ENCODE measurements at regions not wholly inside any gene's neighbourhood (a gene's known extent, or its start where the extent isn't known, plus 50 kb on each side); places are given as distances from the start of the nearest gene placed in this dataset.
"Not testable (repeated sequence)": the region's sequence is repeated elsewhere in the genome, so short reads cannot be mapped to it uniquely, and the experiment has no call there.

- DNase-seq (ENCODE audit: low read depth), result not testable (repeated sequence)
Measured at GRCh38 chr3:197618408-197618807, 62.6 kb upstream of the BDH1 start.

GRCh38 chr3:197615430-197615829 is 59.7 kb upstream of the BDH1 start:
- no peak for DNase-seq (ENCODE audit: low read depth)

DNA sequence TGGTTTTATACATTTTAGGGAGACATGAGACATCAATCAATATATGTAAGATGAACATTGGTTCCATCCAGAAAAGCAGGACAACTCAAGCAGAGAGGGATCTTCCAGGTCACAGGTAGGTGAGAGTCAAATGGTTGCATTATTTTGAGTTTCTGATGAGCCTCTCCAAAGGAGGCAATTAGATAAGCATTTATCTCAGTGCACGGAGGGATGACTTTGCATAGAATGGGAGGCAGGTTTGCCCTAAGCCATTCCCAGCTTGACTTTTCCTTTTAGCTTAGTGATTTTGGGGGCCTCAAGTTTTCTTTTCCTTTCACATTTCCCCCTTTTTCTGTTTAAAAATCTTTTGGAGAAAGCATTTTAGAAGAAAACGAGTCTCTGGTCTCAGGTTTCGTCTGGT is 58.4 kb upstream of the BDH1 start:
- DNase-seq (ENCODE audit: low read depth), result not testable (repeated sequence)

GRCh38 chr3:197613199-197613598 is 57.4 kb upstream of the BDH1 start:
- DNase-seq (ENCODE audit: low read depth), result peak; percentile 20

- DNase-seq (ENCODE audit: low read depth), result no peak
Measured at GRCh38 chr3:197611255-197611654, 55.5 kb upstream of the BDH1 start.

GRCh38 chr3:197606468-197606867 is 50.7 kb upstream of the BDH1 start:
- DNase-seq (ENCODE audit: low read depth), result no peak
